Esophagus squamous epithelium (tissue), 4 donors: ENCODE measurements at regions not wholly inside any gene's neighbourhood (a gene's known extent, or its start where the extent isn't known, plus 50 kb on each side); places are given as distances from the start of the nearest gene placed in this dataset.

Experiments
- POLR2A ChIP-seq, 4 donors: fragments of 450-650 bp; IDR thresholded peaks; one replicate each; pipeline ENCODE4 v1.6.1; 2017; ENCODE audit warnings: antibody characterized with exemption in 4 of 4, mild to moderate bottlenecking in 4 of 4, moderate library complexity in 3 of 4
- TF ChIP-seq, protein P1 (sequence below), 6 experiments: fragments of 450-650 bp in 4 of 6; fragments of 200-600 bp in 2 of 6; sonication (generic) in 2 of 6; IDR thresholded peaks; one replicate each; pipeline ENCODE4 v1.5.1; 2016 to 2019; ENCODE audit warnings: antibody characterized with exemption in 6 of 6, mild to moderate bottlenecking in 4 of 6, moderate library complexity in 4 of 6

DNA sequence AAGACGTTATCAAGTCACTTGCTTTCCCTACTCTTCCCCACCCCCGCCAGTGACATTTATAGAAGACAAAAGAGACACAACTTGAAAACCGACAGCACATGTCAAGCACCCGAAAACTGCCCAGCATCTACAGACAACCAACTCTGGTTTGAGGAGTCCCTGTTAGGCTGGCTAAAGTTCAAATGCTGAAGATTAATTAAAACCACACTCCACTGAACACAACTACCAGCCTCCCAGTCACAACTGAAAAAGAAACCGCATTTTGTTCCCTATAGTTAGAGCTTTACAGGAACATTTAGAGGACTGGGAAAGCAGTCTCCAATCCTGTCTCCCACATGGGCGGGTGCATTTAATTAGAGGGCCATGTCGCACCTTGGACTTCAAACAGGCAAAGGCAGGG, 73.0 kb upstream of the COX10 start:
- TF ChIP-seq, protein P1, sequence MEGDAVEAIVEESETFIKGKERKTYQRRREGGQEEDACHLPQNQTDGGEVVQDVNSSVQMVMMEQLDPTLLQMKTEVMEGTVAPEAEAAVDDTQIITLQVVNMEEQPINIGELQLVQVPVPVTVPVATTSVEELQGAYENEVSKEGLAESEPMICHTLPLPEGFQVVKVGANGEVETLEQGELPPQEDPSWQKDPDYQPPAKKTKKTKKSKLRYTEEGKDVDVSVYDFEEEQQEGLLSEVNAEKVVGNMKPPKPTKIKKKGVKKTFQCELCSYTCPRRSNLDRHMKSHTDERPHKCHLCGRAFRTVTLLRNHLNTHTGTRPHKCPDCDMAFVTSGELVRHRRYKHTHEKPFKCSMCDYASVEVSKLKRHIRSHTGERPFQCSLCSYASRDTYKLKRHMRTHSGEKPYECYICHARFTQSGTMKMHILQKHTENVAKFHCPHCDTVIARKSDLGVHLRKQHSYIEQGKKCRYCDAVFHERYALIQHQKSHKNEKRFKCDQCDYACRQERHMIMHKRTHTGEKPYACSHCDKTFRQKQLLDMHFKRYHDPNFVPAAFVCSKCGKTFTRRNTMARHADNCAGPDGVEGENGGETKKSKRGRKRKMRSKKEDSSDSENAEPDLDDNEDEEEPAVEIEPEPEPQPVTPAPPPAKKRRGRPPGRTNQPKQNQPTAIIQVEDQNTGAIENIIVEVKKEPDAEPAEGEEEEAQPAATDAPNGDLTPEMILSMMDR (IDR thresholded peaks at IDR 0.05): no peak
- no peak for TF ChIP-seq POLR2A (IDR thresholded peaks at IDR 0.05)
